ENCODE measurements at regions not wholly inside any gene's neighbourhood (a gene's known extent, or its start where the extent isn't known, plus 50 kb on each side); places are given as distances from the start of the nearest gene placed in this dataset.

DNA sequence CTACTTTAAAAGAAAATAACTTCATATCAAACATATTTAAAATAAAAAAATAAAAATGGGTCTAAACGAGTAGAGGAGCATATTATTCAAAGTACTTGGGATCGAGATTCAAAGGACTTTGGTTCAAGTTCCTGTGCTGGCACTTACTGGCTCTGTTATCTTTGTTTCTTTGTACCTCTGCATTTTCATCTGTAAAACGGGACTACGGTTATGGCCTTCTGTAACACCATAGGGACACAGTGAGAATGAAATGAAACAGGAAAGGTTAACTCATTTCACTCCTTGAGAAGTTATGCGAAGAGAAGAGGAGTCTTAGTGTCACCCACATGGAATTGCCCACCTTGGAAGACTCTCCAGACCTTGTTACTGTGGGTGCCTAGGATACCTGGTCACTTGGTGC lies 379.1 kb upstream of the CCL2 start:
- no peak for TF ChIP-seq ZNF70 (CRISPR knock-in tag; IDR thresholded peaks at IDR 0.05)
- TF ChIP-seq ZFP30 (CRISPR knock-in tag; IDR thresholded peaks at IDR 0.05): no peak
